H1 (cell line): ENCODE measurements at regions not wholly inside any gene's neighbourhood (a gene's known extent, or its start where the extent isn't known, plus 50 kb on each side); places are given as distances from the start of the nearest gene placed in this dataset.

Experiments used
- POLR2AphosphoS5 ChIP-seq: IDR thresholded peaks from 2 replicates; pipeline ENCODE4 v1.6.1; 2011; ENCODE audit warnings: low read depth, low read length
- RBBP5 ChIP-seq: IDR thresholded peaks from 2 replicates; pipeline ENCODE4 v1.7.1; 2012; ENCODE audit warnings: low read depth, mild to moderate bottlenecking, inconsistent platforms, low read length, moderate library complexity, borderline replicate concordance
- TF ChIP-seq, protein P1 (sequence below): IDR thresholded peaks from 2 replicates; pipeline ENCODE4 v1.6.1; 2012; ENCODE audit warnings: inconsistent platforms
- TF ChIP-seq, protein P2 (sequence below), 3 experiments: IDR thresholded peaks; 1 replicate in 2 of 3; 2 replicates in 1 of 3; pipeline versions ENCODE4 v1.5.1 to v1.6.1; 2011; ENCODE audit warnings: low read length in 3 of 3, mild to moderate bottlenecking in 3 of 3, inconsistent platforms in 2 of 3, low read depth in 1 of 3, moderate library complexity in 1 of 3; ENCODE audit not compliant: insufficient read depth in 1 of 3; ENCODE audit errors: control extremely low read depth in 1 of 3

DNA sequence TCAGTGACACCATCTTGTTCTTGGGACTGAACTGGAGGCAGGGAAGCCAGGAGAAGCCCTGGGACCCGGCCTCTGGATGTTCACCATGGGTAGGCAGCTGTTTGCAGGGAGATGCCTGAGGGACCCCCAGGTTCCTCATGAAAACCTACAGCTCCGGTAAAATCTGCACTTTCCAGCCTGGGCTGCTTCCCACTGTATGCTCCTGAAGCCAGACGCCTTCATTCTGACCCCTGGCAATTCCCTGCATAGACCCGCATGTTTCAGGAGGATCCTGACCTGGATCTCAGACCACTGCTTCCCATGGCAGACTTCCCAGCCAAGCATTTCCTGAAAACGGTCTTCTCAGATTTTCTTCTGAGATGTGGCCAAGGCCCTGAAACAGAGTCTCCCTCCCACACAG is 306.7 kb downstream of the PREX1 start:
- TF ChIP-seq, protein P1, sequence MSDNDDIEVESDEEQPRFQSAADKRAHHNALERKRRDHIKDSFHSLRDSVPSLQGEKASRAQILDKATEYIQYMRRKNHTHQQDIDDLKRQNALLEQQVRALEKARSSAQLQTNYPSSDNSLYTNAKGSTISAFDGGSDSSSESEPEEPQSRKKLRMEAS, result no peak
- TF ChIP-seq RBBP5 (no peak), POLR2AphosphoS5 (no peak)
- TF ChIP-seq, protein P2, sequence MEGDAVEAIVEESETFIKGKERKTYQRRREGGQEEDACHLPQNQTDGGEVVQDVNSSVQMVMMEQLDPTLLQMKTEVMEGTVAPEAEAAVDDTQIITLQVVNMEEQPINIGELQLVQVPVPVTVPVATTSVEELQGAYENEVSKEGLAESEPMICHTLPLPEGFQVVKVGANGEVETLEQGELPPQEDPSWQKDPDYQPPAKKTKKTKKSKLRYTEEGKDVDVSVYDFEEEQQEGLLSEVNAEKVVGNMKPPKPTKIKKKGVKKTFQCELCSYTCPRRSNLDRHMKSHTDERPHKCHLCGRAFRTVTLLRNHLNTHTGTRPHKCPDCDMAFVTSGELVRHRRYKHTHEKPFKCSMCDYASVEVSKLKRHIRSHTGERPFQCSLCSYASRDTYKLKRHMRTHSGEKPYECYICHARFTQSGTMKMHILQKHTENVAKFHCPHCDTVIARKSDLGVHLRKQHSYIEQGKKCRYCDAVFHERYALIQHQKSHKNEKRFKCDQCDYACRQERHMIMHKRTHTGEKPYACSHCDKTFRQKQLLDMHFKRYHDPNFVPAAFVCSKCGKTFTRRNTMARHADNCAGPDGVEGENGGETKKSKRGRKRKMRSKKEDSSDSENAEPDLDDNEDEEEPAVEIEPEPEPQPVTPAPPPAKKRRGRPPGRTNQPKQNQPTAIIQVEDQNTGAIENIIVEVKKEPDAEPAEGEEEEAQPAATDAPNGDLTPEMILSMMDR (IDR thresholded peaks at IDR 0.05; ENCODE audit: control extremely low read depth in 1 of 3, insufficient read depth in 1 of 3, low read depth in 1 of 3, low read length in 3 of 3), result no peak
